MCF 10A (cell line): ENCODE measurements at regions not wholly inside any gene's neighbourhood (a gene's known extent, or its start where the extent isn't known, plus 50 kb on each side); places are given as distances from the start of the nearest gene placed in this dataset.

Source experiments
- BruUV-seq: library from RNA; stranded (reverse); fragments of 400-500 nt; replicated peaks from 2 replicates; lab custom pipeline; 2021; lab: Mats Ljungman, UMichigan
- CTCF ChIA-PET: fragments of 300-600 bp; sonication (Branson Sonifier 250); formaldehyde crosslinking; extraction: SDS; loops from one replicate; lab custom pipeline; 2021; ENCODE audit warnings: antibody characterized with exemption, inconsistent platforms; lab: Yijun Ruan, JAX
- POLR2A ChIA-PET: fragments of 300-600, 350-650 bp; sonication (Branson Sonifier 250); formaldehyde crosslinking; extraction: SDS; loops from one replicate; lab custom pipeline; 2020; ENCODE audit warnings: antibody characterized with exemption, inconsistent platforms; lab: Yijun Ruan, JAX
- DNase-seq: peaks from one replicate; pipeline ENCODE4 v3.0.0-alpha.2; 2018; ENCODE audit not compliant: unreplicated experiment
- H3K27ac Mint-ChIP-seq: one replicate; pipeline ENCODE4 v1.8.0; 2022; ENCODE audit warnings: mild to moderate bottlenecking, low read depth, mixed read lengths; ENCODE audit not compliant: unreplicated experiment
- H3K27me3 Mint-ChIP-seq: one replicate; pipeline ENCODE4 v1.8.0; 2022; ENCODE audit warnings: mixed read lengths; ENCODE audit not compliant: insufficient read depth, unreplicated experiment
- H3K36me3 Mint-ChIP-seq: one replicate; pipeline ENCODE4 v1.8.0; 2022; ENCODE audit warnings: mild to moderate bottlenecking, moderate library complexity, mixed read lengths; ENCODE audit not compliant: insufficient read depth, unreplicated experiment
- H3K4me1 Mint-ChIP-seq: one replicate; pipeline ENCODE4 v1.8.0; 2022; ENCODE audit warnings: mixed read lengths; ENCODE audit not compliant: insufficient read depth, unreplicated experiment
- H3K4me3 Mint-ChIP-seq: one replicate; pipeline ENCODE4 v1.8.0; 2022; ENCODE audit warnings: mild to moderate bottlenecking, moderate library complexity, mixed read lengths; ENCODE audit not compliant: unreplicated experiment
- H3K9me3 Mint-ChIP-seq: one replicate; pipeline ENCODE4 v1.8.0; 2022; ENCODE audit warnings: mixed read lengths; ENCODE audit not compliant: unreplicated experiment
- intact Hi-C: fragments of 100-400 bp; cut with micrococcal nuclease; formaldehyde crosslinking; loops from 2 replicates; pipeline ENCODE4 v1.14.1; 2022
- TF ChIP-seq, protein P1 (sequence below): fragments of 200-600 bp; IDR thresholded peaks from one replicate; pipeline ENCODE4 v1.8.0; 2022; ENCODE audit warnings: antibody characterized with exemption, mild to moderate bottlenecking; ENCODE audit not compliant: unreplicated experiment

DNA sequence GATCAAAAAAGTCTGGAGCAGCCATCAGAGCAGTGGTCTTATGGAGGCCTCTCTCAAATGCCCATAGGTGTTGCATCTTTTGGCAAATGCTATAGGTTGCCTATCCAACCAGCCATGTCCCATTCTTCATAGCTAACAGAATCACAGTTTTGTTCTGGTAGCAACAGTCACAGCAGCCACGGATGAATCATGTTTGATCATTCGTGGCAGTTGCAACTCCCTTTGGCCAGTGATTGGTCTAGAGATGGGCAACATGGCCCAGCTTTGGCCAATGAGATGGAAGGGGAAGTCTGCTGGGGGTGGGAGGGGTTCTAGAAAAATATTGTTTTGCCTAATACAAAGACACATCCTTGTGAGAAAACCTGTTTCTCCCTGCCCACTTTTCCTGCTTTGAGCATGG lies 50.3 kb upstream of the PPP2R3A start:
- no peaks in the 10 kb centered on the region for H3K27me3 Mint-ChIP-seq
- no peak for DNase-seq
- intact Hi-C loops = no loop called here
- peaks cover 12% of the 10 kb centered on the region for H3K4me1 Mint-ChIP-seq
- TF ChIP-seq, protein P1, sequence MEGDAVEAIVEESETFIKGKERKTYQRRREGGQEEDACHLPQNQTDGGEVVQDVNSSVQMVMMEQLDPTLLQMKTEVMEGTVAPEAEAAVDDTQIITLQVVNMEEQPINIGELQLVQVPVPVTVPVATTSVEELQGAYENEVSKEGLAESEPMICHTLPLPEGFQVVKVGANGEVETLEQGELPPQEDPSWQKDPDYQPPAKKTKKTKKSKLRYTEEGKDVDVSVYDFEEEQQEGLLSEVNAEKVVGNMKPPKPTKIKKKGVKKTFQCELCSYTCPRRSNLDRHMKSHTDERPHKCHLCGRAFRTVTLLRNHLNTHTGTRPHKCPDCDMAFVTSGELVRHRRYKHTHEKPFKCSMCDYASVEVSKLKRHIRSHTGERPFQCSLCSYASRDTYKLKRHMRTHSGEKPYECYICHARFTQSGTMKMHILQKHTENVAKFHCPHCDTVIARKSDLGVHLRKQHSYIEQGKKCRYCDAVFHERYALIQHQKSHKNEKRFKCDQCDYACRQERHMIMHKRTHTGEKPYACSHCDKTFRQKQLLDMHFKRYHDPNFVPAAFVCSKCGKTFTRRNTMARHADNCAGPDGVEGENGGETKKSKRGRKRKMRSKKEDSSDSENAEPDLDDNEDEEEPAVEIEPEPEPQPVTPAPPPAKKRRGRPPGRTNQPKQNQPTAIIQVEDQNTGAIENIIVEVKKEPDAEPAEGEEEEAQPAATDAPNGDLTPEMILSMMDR = no peak
- H3K4me3 Mint-ChIP-seq = no peak overlapping the region
- H3K36me3 Mint-ChIP-seq = no peaks in the 10 kb centered on the region
- H3K9me3 Mint-ChIP-seq = no peaks in the 10 kb centered on the region
- CTCF ChIA-PET = interaction anchor here (0.5 to 15.8 kb wide), 5 partner anchors 9 to 494 kb away, joined by 3 to 447 read pairs (median 3); no protein-coding TSS in a partner anchor
- POLR2A ChIA-PET = interaction anchor here (1.2 kb wide), 2 partner anchors 8 to 12 kb away, joined by 3 read pairs; no protein-coding TSS in a partner anchor
- BruUV-seq = no TSS peak
- no peak overlapping the region for H3K27ac Mint-ChIP-seq
